Spleen (tissue), 11 donors: ENCODE measurements at regions not wholly inside any gene's neighbourhood (a gene's known extent, or its start where the extent isn't known, plus 50 kb on each side); places are given as distances from the start of the nearest gene placed in this dataset.

Source experiments
- DNase-seq: peaks from one replicate; pipeline ENCODE4 v3.0.0-alpha.2; 2020
- H3K27ac ChIP-seq, 8 donors: fragments of 200-600 bp; sonication (generic) in 7 of 8; 1 replicate in 4 of 8; 2 replicates in 4 of 8; pipeline versions ENCODE4 v1.5.0 to v1.8.0; 2016 to 2021; ENCODE audit warnings: inconsistent platforms in 4 of 8, mild to moderate bottlenecking in 4 of 8, moderate library complexity in 1 of 8
- H3K27me3 ChIP-seq, 7 donors: fragments of 200-600 bp; sonication (generic) in 6 of 7; replicated peaks in 1 of 7; 1 replicate in 4 of 7; 2 replicates in 3 of 7; pipeline versions ENCODE4 v1.5.0 to v1.8.0; 2016 to 2021; ENCODE audit warnings: inconsistent platforms in 3 of 7, mild to moderate bottlenecking in 1 of 7
- H3K36me3 ChIP-seq, 6 donors: fragments of 200-600 bp; sonication (generic) in 5 of 6; 1 replicate in 4 of 6; 2 replicates in 2 of 6; pipeline versions ENCODE4 v1.5.0 to v1.8.0; 2016 to 2021; ENCODE audit warnings: inconsistent platforms in 2 of 6
- H3K4me1 ChIP-seq, 6 donors: fragments of 200-600 bp; sonication (generic) in 5 of 6; 1 replicate in 3 of 6; 2 replicates in 3 of 6; pipeline versions ENCODE4 v1.5.0 to v1.8.0; 2016 to 2021; ENCODE audit warnings: inconsistent platforms in 3 of 6
- H3K4me3 ChIP-seq, 8 donors: fragments of 200-600 bp; sonication (generic) in 7 of 8; 1 replicate in 4 of 8; 2 replicates in 4 of 8; pipeline versions ENCODE4 v1.5.0 to v1.8.0; 2016 to 2021; ENCODE audit warnings: inconsistent platforms in 4 of 8, mild to moderate bottlenecking in 4 of 8, moderate library complexity in 2 of 8
- H3K9me3 ChIP-seq, 8 donors: fragments of 200-600 bp; sonication (generic) in 7 of 8; 1 replicate in 4 of 8; 2 replicates in 4 of 8; pipeline versions ENCODE4 v1.5.0 to v1.8.0; 2016 to 2021; ENCODE audit warnings: inconsistent platforms in 4 of 8
- POLR2A ChIP-seq, 3 donors: fragments of 450-650 bp; IDR thresholded peaks; one replicate each; pipeline ENCODE4 v1.5.1; 2017; ENCODE audit warnings: antibody characterized with exemption in 3 of 3, mild to moderate bottlenecking in 1 of 3
- POLR2AphosphoS5 ChIP-seq, 3 donors: sonication (generic); formaldehyde crosslinking; IDR thresholded peaks; one replicate each; pipeline ENCODE4 v1.5.1; 2017; ENCODE audit warnings: antibody characterized with exemption in 3 of 3
- WGBS, 5 donors: extraction: QIAGEN DNeasy Blood & Tissue Kit in 3 of 5; methylation state at CpG; one replicate each; pipeline versions ENCODE4 v1.1.5 to v1.1.7; 2013 to 2018; 5-methylcytosine and 5-hydroxymethylcytosine counted together
- intact Hi-C: fragments of 100-400 bp; cut with DNase I; formaldehyde crosslinking; loops from one replicate; pipeline ENCODE4 v1.15.0; 2023; ENCODE audit warnings: low total_unique reads
- TF ChIP-seq, protein P1 (sequence below), 11 experiments: fragments of 200-600 bp in 7 of 11; fragments of 450-650 bp in 4 of 11; sonication (generic) in 4 of 11; IDR thresholded peaks in 8 of 11; conservative IDR thresholded peaks in 3 of 11; 1 replicate in 7 of 11; 2 replicates in 4 of 11; pipeline versions ENCODE4 v1.4.0 to v1.8.0; 2016 to 2021; ENCODE audit warnings: antibody characterized with exemption in 11 of 11, inconsistent platforms in 4 of 11, mild to moderate bottlenecking in 1 of 11
- donor health status: healthy with polysubstance abuse.
- donor health status: DM: no; HTN: no; CAD: no; lungs with moderate emphysema.
- donor health status: DM: no; HTN: no; CAD: no.
- donor health status: Bipolar disorder and iron deficiency.
- donor health status: healthy.
- donor health status: DM: no; HTN: no; CAD: no.
- donor health status: DM: yes; HTN: yes; CAD: no.

DNA sequence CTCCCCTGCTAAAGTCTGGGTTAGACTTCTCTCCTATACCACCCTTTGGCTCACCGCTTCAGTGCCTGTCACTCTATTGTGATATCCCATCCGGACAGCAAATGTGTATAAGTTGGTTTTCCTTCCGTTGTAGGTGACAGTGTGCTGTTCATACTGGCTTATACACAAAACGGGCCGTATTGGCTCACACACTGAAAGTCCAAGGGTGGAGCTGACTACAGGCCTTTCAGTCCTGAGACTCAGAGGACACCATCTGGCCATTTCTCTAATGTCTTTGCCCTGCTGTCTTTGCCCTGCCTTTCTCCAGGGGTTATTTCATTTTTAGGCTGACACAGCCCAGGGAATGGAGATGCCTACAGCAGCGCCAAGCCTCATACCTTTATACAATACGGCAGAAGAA, 90.7 kb downstream of the URB2 start:
- no peak for TF ChIP-seq POLR2A (IDR thresholded peaks at IDR 0.05)
- TF ChIP-seq, protein P1, sequence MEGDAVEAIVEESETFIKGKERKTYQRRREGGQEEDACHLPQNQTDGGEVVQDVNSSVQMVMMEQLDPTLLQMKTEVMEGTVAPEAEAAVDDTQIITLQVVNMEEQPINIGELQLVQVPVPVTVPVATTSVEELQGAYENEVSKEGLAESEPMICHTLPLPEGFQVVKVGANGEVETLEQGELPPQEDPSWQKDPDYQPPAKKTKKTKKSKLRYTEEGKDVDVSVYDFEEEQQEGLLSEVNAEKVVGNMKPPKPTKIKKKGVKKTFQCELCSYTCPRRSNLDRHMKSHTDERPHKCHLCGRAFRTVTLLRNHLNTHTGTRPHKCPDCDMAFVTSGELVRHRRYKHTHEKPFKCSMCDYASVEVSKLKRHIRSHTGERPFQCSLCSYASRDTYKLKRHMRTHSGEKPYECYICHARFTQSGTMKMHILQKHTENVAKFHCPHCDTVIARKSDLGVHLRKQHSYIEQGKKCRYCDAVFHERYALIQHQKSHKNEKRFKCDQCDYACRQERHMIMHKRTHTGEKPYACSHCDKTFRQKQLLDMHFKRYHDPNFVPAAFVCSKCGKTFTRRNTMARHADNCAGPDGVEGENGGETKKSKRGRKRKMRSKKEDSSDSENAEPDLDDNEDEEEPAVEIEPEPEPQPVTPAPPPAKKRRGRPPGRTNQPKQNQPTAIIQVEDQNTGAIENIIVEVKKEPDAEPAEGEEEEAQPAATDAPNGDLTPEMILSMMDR (IDR thresholded peaks at IDR 0.05 in 8 of 11, conservative IDR thresholded peaks at IDR 0.05 in 3 of 11) = no peak
- TF ChIP-seq POLR2AphosphoS5 (IDR thresholded peaks at IDR 0.05) = no peak
- Histone ChIP-seq H3K27ac (no peak overlapping the region), H3K4me1 (no peaks in the 10 kb centered on the region), H3K36me3 (no peaks in the 10 kb centered on the region), H3K9me3 (peaks cover 0 to 11% (median 0%) of the 10 kb centered on the region in 8 donors), H3K4me3 (no peak overlapping the region), H3K27me3 (no peaks in the 10 kb centered on the region)
- no peak for DNase-seq
- WGBS, 5 donors = 89 to 97% (median 93%) methylated on average over 7 of the region's 7 CpGs
- intact Hi-C loops = no loop called here

DNA sequence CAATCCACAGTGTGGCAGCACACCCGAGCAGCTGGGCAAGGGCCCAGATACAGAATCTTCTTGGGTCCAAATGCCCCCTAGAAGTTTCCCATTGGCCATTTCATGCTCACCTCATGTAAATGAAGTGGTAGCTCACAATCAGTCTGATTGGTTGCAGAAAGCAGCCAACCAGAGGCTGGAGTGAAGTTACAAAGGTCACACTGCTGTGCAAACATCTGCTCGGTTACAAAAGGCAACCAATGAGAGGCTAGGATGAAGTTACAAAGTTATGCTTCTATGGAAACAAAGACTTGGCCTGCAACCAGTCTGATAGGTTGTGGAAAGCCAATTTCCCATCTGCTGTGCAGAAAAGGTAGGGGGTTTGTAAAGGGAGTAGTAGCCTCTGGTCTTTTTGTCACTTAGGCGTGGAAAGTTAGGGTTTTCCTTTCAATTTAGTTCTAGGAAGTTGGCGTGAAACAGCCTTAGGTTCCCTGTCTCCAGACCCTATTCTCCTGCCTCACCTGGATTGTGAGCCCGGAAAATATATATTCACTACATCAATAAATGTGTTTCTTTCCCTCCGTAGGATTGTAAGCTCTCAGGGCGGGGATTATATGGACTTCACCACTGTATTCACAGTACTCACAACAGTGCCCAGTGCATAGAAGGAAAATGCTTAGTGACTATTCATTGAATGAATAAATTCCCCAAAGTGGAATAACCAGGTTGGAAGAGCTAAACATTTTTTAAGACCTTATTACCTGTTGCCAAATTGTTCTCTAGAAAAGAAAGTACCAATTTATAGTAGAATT, 91.9 kb downstream of the URB2 start:
- WGBS, 5 donors = 87 to 92% (median 90%) methylated on average over 7 of the region's 7 CpGs
- no peak for DNase-seq
- no peaks in the 10 kb centered on the region for H3K4me1 ChIP-seq
- H3K27ac ChIP-seq = no peak overlapping the region
- TF ChIP-seq, protein P1 (IDR thresholded peaks at IDR 0.05 in 8 of 11, conservative IDR thresholded peaks at IDR 0.05 in 3 of 11) = no peak
- TF ChIP-seq POLR2AphosphoS5 (IDR thresholded peaks at IDR 0.05) (no peak), POLR2A (IDR thresholded peaks at IDR 0.05) (no peak)
- H3K9me3 ChIP-seq = peaks cover 0 to 17% (median 0%) of the 10 kb centered on the region in 8 donors
- no peaks in the 10 kb centered on the region for H3K27me3 ChIP-seq
- H3K36me3 ChIP-seq = no peaks in the 10 kb centered on the region
- no peak overlapping the region for H3K4me3 ChIP-seq
- intact Hi-C loops = no loop called here

DNA sequence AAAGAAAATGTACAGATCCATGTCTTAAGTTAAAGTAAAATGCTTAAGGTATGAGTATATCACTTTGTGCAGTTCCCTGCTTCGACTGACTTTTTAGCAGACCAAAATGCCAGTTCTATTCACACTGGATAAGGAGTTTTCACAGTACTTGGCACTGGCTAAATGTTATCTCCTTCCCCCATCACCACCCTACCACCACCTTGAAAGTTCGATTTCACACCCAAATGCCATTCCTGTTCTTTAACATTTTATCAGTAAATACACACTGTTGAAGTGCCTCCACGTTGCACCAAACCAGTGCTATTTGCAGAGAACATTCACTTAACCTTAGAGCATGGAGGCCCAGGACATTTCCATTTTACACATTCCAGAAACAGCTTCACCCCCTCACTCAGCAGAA, 100.0 kb downstream of the URB2 start:
- intact Hi-C loops = no loop called here
- H3K27me3 ChIP-seq = no peaks in the 10 kb centered on the region
- H3K4me1 ChIP-seq = no peaks in the 10 kb centered on the region
- H3K27ac ChIP-seq = no peak overlapping the region
- TF ChIP-seq, protein P1 (IDR thresholded peaks at IDR 0.05 in 8 of 11, conservative IDR thresholded peaks at IDR 0.05 in 3 of 11) = no peak
- TF ChIP-seq POLR2A (IDR thresholded peaks at IDR 0.05) (no peak), POLR2AphosphoS5 (IDR thresholded peaks at IDR 0.05) (no peak)
- 57 to 79% (median 62%) methylated on average over 3 of the region's 3 CpGs for WGBS, 5 donors
- H3K36me3 ChIP-seq = no peaks in the 10 kb centered on the region
- peaks cover 0 to 12% (median 0%) of the 10 kb centered on the region in 8 donors for H3K9me3 ChIP-seq
- no peak overlapping the region for H3K4me3 ChIP-seq
- no peak for DNase-seq

DNA sequence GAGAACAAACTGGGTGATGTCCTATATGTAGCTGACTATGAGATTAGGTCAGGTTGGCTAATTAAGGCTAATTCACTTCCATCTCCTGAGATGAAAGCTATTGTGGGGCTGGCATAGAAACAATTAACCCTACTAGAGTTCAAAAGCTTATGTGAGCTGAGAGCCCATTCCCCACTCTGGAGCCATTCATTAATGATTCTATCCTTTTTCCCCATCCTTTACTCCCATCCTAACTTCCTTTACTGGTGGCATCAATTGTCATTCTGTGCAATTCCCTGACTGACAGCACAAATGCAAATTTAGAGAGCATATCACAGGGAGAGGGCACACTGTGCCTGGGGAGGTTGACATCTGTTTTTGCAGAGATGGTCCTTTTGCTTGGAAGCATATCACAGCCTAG, 103.9 kb downstream of the URB2 start:
- H3K27me3 ChIP-seq = no peaks in the 10 kb centered on the region
- intact Hi-C loops = no loop called here
- no peak overlapping the region for H3K4me3 ChIP-seq
- H3K27ac ChIP-seq = no peak overlapping the region
- DNase-seq = no peak
- H3K36me3 ChIP-seq = no peaks in the 10 kb centered on the region
- H3K9me3 ChIP-seq = no peaks in the 10 kb centered on the region
- H3K4me1 ChIP-seq = no peaks in the 10 kb centered on the region
- TF ChIP-seq POLR2A (IDR thresholded peaks at IDR 0.05) = no peak
- no peak for TF ChIP-seq POLR2AphosphoS5 (IDR thresholded peaks at IDR 0.05)
- TF ChIP-seq, protein P1 (IDR thresholded peaks at IDR 0.05 in 8 of 11, conservative IDR thresholded peaks at IDR 0.05 in 3 of 11) = no peak
